Thymus (tissue), 11 donors: ENCODE measurements at regions not wholly inside any gene's neighbourhood (a gene's known extent, or its start where the extent isn't known, plus 50 kb on each side); places are given as distances from the start of the nearest gene placed in this dataset.
A peak's percentile ranks its signal among the peaks of the same experiment; 100 is the strongest.

Source experiments
- DNase-seq, 9 donors: peaks; one replicate each; pipeline ENCODE4 v3.0.0-alpha.2; 2013; ENCODE audit warnings: low spot score in 9 of 9, low read depth in 6 of 9, missing footprints in 1 of 9
- H3K27ac ChIP-seq, 2 donors: one replicate each; pipeline ENCODE4 v1.5.1; 2013; ENCODE audit warnings: control low read depth in 1 of 2, low read depth in 1 of 2, low read length in 1 of 2, mild to moderate bottlenecking in 1 of 2, moderate library complexity in 1 of 2
- H3K27me3 ChIP-seq, 2 donors: one replicate each; pipeline ENCODE4 v1.5.1; 2013; ENCODE audit warnings: low read length in 1 of 2; ENCODE audit not compliant: control insufficient read depth in 2 of 2, insufficient read depth in 1 of 2
- H3K36me3 ChIP-seq, 2 donors: one replicate each; pipeline ENCODE4 v1.5.1; 2013; ENCODE audit warnings: low read length in 1 of 2, mild to moderate bottlenecking in 1 of 2, moderate library complexity in 1 of 2; ENCODE audit not compliant: control insufficient read depth in 2 of 2, insufficient read depth in 2 of 2
- H3K4me1 ChIP-seq, 2 donors: one replicate each; pipeline ENCODE4 v1.5.1; 2013; ENCODE audit warnings: low read length in 2 of 2; ENCODE audit not compliant: control insufficient read depth in 2 of 2, insufficient read depth in 2 of 2
- H3K4me3 ChIP-seq, 2 donors: one replicate each; pipeline ENCODE4 v1.5.1; 2013; ENCODE audit warnings: low read length in 2 of 2, control low read depth in 1 of 2, mild to moderate bottlenecking in 1 of 2
- H3K9me3 ChIP-seq, 2 donors: one replicate each; pipeline ENCODE4 v1.5.1; 2013; ENCODE audit warnings: low read length in 1 of 2, mild to moderate bottlenecking in 1 of 2; ENCODE audit not compliant: control insufficient read depth in 2 of 2, insufficient read depth in 1 of 2
- WGBS: extraction: QIAGEN DNeasy Blood & Tissue Kit; methylation state at CpG from one replicate; pipeline ENCODE4 v1.1.7; 2013; 5-methylcytosine and 5-hydroxymethylcytosine counted together
- donor health status: healthy.

- H3K27me3 ChIP-seq = peaks cover 0 to 12% of the 10 kb centered on the region in 2 donors
- 87% methylated on average over 5 of the region's 5 CpGs for WGBS
- no peak overlapping the region for H3K4me3 ChIP-seq
- H3K4me1 ChIP-seq = no peaks in the 10 kb centered on the region
- H3K27ac ChIP-seq = no peak overlapping the region
- no peaks in the 10 kb centered on the region for H3K36me3 ChIP-seq
- DNase-seq = no peak
- peaks cover 0 to 10% of the 10 kb centered on the region in 2 donors for H3K9me3 ChIP-seq
Observed at GRCh38 chr2:240229603-240230235, 89.3 kb upstream of the OTOS start.

- Histone ChIP-seq H3K27me3 (peaks cover 0 to 12% of the 10 kb centered on the region in 2 donors), H3K4me3 (no peak overlapping the region), H3K27ac (no peak overlapping the region), H3K36me3 (no peaks in the 10 kb centered on the region), H3K4me1 (no peaks in the 10 kb centered on the region), H3K9me3 (peaks cover 0 to 10% of the 10 kb centered on the region in 2 donors)
- no peak for DNase-seq
- WGBS = 88% methylated on average over 9 of the region's 9 CpGs
Observed at GRCh38 chr2:240230291-240230931, 90.0 kb upstream of the OTOS start.

- no peak for DNase-seq
- H3K36me3 ChIP-seq = no peaks in the 10 kb centered on the region
- H3K4me3 ChIP-seq = no peak overlapping the region
- peaks cover 0 to 6% of the 10 kb centered on the region in 2 donors for H3K9me3 ChIP-seq
- H3K27ac ChIP-seq = no peak overlapping the region
- WGBS = 89% methylated on average over 12 of the region's 12 CpGs
- H3K4me1 ChIP-seq = no peaks in the 10 kb centered on the region
- peaks cover 0 to 12% of the 10 kb centered on the region in 2 donors for H3K27me3 ChIP-seq
Observed at GRCh38 chr2:240231838-240232244, 91.4 kb upstream of the OTOS start.

GRCh38 chr2:240232264-240232915 is 91.9 kb upstream of the OTOS start:
- Histone ChIP-seq H3K4me1 (no peaks in the 10 kb centered on the region), H3K4me3 (no peak overlapping the region), H3K27ac (no peak overlapping the region), H3K27me3 (peaks cover 0 to 12% of the 10 kb centered on the region in 2 donors), H3K9me3 (peaks cover 0 to 2% of the 10 kb centered on the region in 2 donors), H3K36me3 (no peaks in the 10 kb centered on the region)
- no peak for DNase-seq
- WGBS = 84% methylated on average over 22 of the region's 22 CpGs

- no peaks in the 10 kb centered on the region for H3K9me3 ChIP-seq
- no peaks in the 10 kb centered on the region for H3K4me1 ChIP-seq
- peaks cover 0 to 12% of the 10 kb centered on the region in 2 donors for H3K27me3 ChIP-seq
- no peaks in the 10 kb centered on the region for H3K36me3 ChIP-seq
- H3K27ac ChIP-seq = no peak overlapping the region
- H3K4me3 ChIP-seq = no peak overlapping the region
- DNase-seq = peak in 3 of 9 donors; percentile 33 to 44 (median 41)
- 5% methylated on average over 39 of the region's 39 CpGs for WGBS
Observed at GRCh38 chr2:240232961-240233884, 92.8 kb upstream of the OTOS start.

- 38% methylated on average over 15 of the region's 15 CpGs for WGBS
- Histone ChIP-seq H3K27me3 (peaks cover 0 to 12% of the 10 kb centered on the region in 2 donors), H3K27ac (no peak overlapping the region), H3K4me1 (no peaks in the 10 kb centered on the region), H3K9me3 (no peaks in the 10 kb centered on the region), H3K36me3 (no peaks in the 10 kb centered on the region), H3K4me3 (no peak overlapping the region)
- no peak for DNase-seq
Observed at GRCh38 chr2:240233885-240234502, 93.5 kb upstream of the OTOS start.

- no peak overlapping the region for H3K4me3 ChIP-seq
Observed at GRCh38 chr2:240234503-240234951, 94.1 kb upstream of the OTOS start.

GRCh38 chr2:240235149-240235803 is 94.8 kb upstream of the OTOS start:
- no peak overlapping the region for H3K27ac ChIP-seq
- H3K4me1 ChIP-seq = no peaks in the 10 kb centered on the region
- peaks cover 0 to 12% of the 10 kb centered on the region in 2 donors for H3K27me3 ChIP-seq
- H3K4me3 ChIP-seq = no peak overlapping the region
- 93% methylated on average over 17 of the region's 17 CpGs for WGBS
- no peak for DNase-seq
- no peaks in the 10 kb centered on the region for H3K36me3 ChIP-seq
- H3K9me3 ChIP-seq = no peaks in the 10 kb centered on the region

More at GRCh38 chr2:240234503-240234951, 94.1 kb upstream of the OTOS start:
- Histone ChIP-seq H3K36me3 (no peaks in the 10 kb centered on the region), H3K27me3 (peaks cover 0 to 12% of the 10 kb centered on the region in 2 donors), H3K27ac (no peak overlapping the region), H3K9me3 (no peaks in the 10 kb centered on the region), H3K4me1 (no peaks in the 10 kb centered on the region)
- 90% methylated on average over 8 of the region's 8 CpGs for WGBS
- no peak for DNase-seq
